ENCODE measurements at regions not wholly inside any gene's neighbourhood (a gene's known extent, or its start where the extent isn't known, plus 50 kb on each side); places are given as distances from the start of the nearest gene placed in this dataset.

DNA sequence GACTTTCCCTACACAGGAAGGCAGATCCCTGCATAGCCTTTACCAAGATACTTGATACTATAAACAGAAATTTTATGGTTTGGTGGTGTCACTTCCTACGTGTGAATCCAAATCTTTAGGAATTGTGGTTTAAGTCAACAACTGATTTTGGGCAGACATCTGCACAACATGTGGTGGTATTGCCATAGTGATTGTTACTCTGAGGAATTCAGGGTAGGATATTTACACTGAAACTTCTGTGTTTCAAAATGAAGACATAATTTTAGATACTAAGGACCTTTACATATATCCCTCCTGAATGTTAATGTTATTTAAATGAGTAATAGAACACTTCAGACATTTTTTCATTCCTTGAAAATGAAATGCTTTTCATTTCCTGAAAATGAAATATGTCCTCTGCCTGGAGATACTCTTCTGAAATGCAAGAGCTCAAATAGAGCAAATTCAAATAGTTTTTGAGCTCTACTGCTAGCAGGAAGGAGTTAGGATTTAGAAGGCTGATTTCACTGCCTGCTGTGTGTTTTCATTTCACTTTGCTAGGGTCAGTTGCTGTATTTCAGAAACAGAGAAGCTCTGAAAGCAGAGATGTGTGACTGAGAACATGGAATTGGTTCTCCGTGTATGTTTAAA lies 77.2 kb downstream of the MDH1 start:
- TF ChIP-seq, protein P1, sequence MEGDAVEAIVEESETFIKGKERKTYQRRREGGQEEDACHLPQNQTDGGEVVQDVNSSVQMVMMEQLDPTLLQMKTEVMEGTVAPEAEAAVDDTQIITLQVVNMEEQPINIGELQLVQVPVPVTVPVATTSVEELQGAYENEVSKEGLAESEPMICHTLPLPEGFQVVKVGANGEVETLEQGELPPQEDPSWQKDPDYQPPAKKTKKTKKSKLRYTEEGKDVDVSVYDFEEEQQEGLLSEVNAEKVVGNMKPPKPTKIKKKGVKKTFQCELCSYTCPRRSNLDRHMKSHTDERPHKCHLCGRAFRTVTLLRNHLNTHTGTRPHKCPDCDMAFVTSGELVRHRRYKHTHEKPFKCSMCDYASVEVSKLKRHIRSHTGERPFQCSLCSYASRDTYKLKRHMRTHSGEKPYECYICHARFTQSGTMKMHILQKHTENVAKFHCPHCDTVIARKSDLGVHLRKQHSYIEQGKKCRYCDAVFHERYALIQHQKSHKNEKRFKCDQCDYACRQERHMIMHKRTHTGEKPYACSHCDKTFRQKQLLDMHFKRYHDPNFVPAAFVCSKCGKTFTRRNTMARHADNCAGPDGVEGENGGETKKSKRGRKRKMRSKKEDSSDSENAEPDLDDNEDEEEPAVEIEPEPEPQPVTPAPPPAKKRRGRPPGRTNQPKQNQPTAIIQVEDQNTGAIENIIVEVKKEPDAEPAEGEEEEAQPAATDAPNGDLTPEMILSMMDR (IDR thresholded peaks at IDR 0.05) = no peak
- no peak for TF ChIP-seq POLR2A (IDR thresholded peaks at IDR 0.05)
